Ascending aorta (tissue), 2 donors: ENCODE measurements at regions not wholly inside any gene's neighbourhood (a gene's known extent, or its start where the extent isn't known, plus 50 kb on each side); places are given as distances from the start of the nearest gene placed in this dataset.

Source experiments
- DNase-seq, 2 donors: peaks; one replicate each; pipeline ENCODE4 v3.0.0-alpha.2; 2019; ENCODE audit warnings: low spot score in 2 of 2
- H3K27ac ChIP-seq, 2 donors: fragments of 200-600 bp; sonication (generic); one replicate each; pipeline ENCODE4 v1.5.1; 2016 to 2017; ENCODE audit warnings: mild to moderate bottlenecking in 1 of 2
- H3K27me3 ChIP-seq: fragments of 200-600 bp; sonication (generic); one replicate; pipeline ENCODE4 v1.5.1; 2017
- H3K36me3 ChIP-seq, 2 donors: fragments of 200-600 bp; sonication (generic); one replicate each; pipeline ENCODE4 v1.5.1; 2016
- H3K4me1 ChIP-seq, 2 donors: fragments of 200-600 bp; sonication (generic); one replicate each; pipeline ENCODE4 v1.5.1; 2016 to 2017; ENCODE audit warnings: mild to moderate bottlenecking in 1 of 2
- H3K4me3 ChIP-seq, 2 donors: fragments of 200-600 bp; sonication (generic); one replicate each; pipeline ENCODE4 v1.5.1; 2016 to 2017; ENCODE audit warnings: mild to moderate bottlenecking in 1 of 2
- H3K9me3 ChIP-seq, 2 donors: fragments of 200-600 bp; sonication (generic); one replicate each; pipeline ENCODE4 v1.5.1; 2016
- CTCF ChIP-seq, 3 experiments: fragments of 200-600 bp in 2 of 3; fragments of 450-650 bp in 1 of 3; sonication (generic) in 2 of 3; IDR thresholded peaks; one replicate each; pipeline ENCODE4 v1.5.1; 2016 to 2019; ENCODE audit warnings: antibody characterized with exemption in 3 of 3, mild to moderate bottlenecking in 1 of 3, moderate library complexity in 1 of 3
- intact Hi-C: fragments of 100-400 bp; cut with DNase I; formaldehyde crosslinking; loops from one replicate; pipeline ENCODE4 v1.15.1; 2023

- Histone ChIP-seq H3K4me1 (peaks cover 4 to 16% of the 10 kb centered on the region in 2 donors), H3K4me3 (no peak overlapping the region), H3K27ac (no peak overlapping the region), H3K27me3 (no peaks in the 10 kb centered on the region), H3K36me3 (no peaks in the 10 kb centered on the region), H3K9me3 (peaks cover 0 to 3% of the 10 kb centered on the region in 2 donors)
- intact Hi-C loops = no loop called here
- DNase-seq = no peak
- no peak for TF ChIP-seq CTCF (IDR thresholded peaks at IDR 0.05)
These were observed 167.3 kb upstream of the SPRY1 start for GRCh38 chr4:123229286-123229685.

- H3K4me1 ChIP-seq = peaks cover 4 to 23% of the 10 kb centered on the region in 2 donors
- no peak for DNase-seq
- H3K9me3 ChIP-seq = peaks cover 0 to 3% of the 10 kb centered on the region in 2 donors
- no peaks in the 10 kb centered on the region for H3K27me3 ChIP-seq
- no peak for TF ChIP-seq CTCF (IDR thresholded peaks at IDR 0.05)
- no peaks in the 10 kb centered on the region for H3K36me3 ChIP-seq
- H3K27ac ChIP-seq = no peak overlapping the region
- H3K4me3 ChIP-seq = no peak overlapping the region
- intact Hi-C loops = no loop called here
These were observed 166.5 kb upstream of the SPRY1 start for GRCh38 chr4:123230061-123230460.

GRCh38 chr4:123232439-123232838 lies 164.2 kb upstream of the SPRY1 start:
- intact Hi-C loops = no loop called here
- DNase-seq = no peak

GRCh38 chr4:123233136-123233768 lies 163.3 kb upstream of the SPRY1 start:
- Histone ChIP-seq H3K27me3 (no peaks in the 10 kb centered on the region), H3K9me3 (peaks cover 0 to 3% of the 10 kb centered on the region in 2 donors), H3K4me3 (no peak overlapping the region), H3K27ac (peak overlapping the region; percentile 25 to 65), H3K4me1 (peaks cover 7 to 36% of the 10 kb centered on the region in 2 donors), H3K36me3 (no peaks in the 10 kb centered on the region)
- no peak for TF ChIP-seq CTCF (IDR thresholded peaks at IDR 0.05)
- intact Hi-C loops = no loop called here
- no peak for DNase-seq

More at GRCh38 chr4:123232439-123232838, 164.2 kb upstream of the SPRY1 start:
- Histone ChIP-seq H3K4me3 (no peak overlapping the region), H3K9me3 (peaks cover 0 to 3% of the 10 kb centered on the region in 2 donors), H3K4me1 (peaks cover 7 to 36% of the 10 kb centered on the region in 2 donors), H3K27me3 (no peaks in the 10 kb centered on the region), H3K27ac (peak overlapping the region in 1 of 2 donors; percentile 65), H3K36me3 (no peaks in the 10 kb centered on the region)
- no peak for TF ChIP-seq CTCF (IDR thresholded peaks at IDR 0.05)

GRCh38 chr4:123234955-123235354 lies 161.6 kb upstream of the SPRY1 start:
- no peak overlapping the region for H3K4me3 ChIP-seq
- DNase-seq = no peak
- intact Hi-C loops = no loop called here
- H3K36me3 ChIP-seq = no peaks in the 10 kb centered on the region
- H3K4me1 ChIP-seq = peaks cover 7 to 36% of the 10 kb centered on the region in 2 donors
- no peaks in the 10 kb centered on the region for H3K27me3 ChIP-seq
- TF ChIP-seq CTCF (IDR thresholded peaks at IDR 0.05) = no peak
- H3K27ac ChIP-seq = peak overlapping the region; percentile 12 to 73
- H3K9me3 ChIP-seq = no peaks in the 10 kb centered on the region
